ENCODE measurements at regions not wholly inside any gene's neighbourhood (a gene's known extent, or its start where the extent isn't known, plus 50 kb on each side); places are given as distances from the start of the nearest gene placed in this dataset.

DNA sequence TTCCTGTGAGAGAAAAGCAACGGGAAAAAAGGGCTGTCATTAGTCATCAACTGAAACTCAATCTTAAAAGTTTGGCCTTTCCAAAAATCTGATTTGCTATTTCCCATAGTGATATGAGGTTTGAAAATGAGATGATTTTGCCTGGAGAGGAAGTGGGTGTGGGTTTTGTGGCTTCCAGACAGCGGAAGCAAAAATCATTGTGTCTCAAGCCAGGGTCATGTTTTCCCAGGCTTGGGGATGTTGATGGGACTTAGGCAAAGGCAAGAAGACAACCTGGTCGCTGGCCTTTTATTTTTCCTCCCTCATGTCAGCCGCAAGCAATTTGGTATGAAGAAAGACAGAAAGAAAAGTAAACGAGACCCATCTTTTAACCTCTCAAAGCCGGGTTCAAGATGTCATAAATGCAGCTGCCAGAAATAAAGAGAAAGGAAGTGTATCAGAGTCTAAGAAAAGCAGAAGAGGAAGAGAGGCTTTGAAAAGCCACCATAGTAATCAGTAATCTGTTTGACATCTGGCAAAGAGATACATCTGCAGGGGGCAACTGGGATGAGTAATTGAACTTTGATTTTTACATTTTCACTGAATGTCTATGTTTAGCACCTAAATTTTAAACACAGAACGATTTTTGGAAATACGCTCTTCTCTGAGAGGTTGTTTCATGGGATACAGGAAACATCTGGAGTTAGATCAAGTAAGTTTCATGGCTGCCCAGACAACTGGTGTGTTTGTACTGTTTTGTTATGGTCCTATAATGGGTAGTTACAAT, 521.6 kb upstream of the SLIT2 start:
- no peaks in the 10 kb centered on the region for H3K36me3 ChIP-seq (ENCODE audit: insufficient read depth, low read length, poor library complexity, severe bottlenecking)
- DNase-seq (ENCODE audit: low spot score), result peak; percentile 24
- H3K4me1 ChIP-seq (ENCODE audit: insufficient read depth, low read length, poor library complexity, severe bottlenecking), result no peaks in the 10 kb centered on the region
- H3K4me3 ChIP-seq (ENCODE audit: low read depth, low read length, poor library complexity, severe bottlenecking), result no peak overlapping the region
- no peak for TF ChIP-seq EZH2 (IDR thresholded peaks at IDR 0.05; ENCODE audit: borderline replicate concordance, low read depth, low read length, poor library complexity, severe bottlenecking)
- no peak for TF ChIP-seq CTCF (conservative IDR thresholded peaks at IDR 0.05; ENCODE audit: low read depth, low read length)
- CTCF ChIA-PET, result no interaction called here
- BruUV-seq (replicated peaks), result no TSS peak
- no peaks in the 10 kb centered on the region for H3K27me3 ChIP-seq (replicated peaks; ENCODE audit: insufficient read depth, low read depth, low read length, poor library complexity)
- no peak overlapping the region for H3K27ac ChIP-seq (ENCODE audit: low read depth, low read length, poor library complexity, severe bottlenecking)
- intact Hi-C loops (cut with micrococcal nuclease; ENCODE audit: unreplicated experiment), result no loop called here
- no peaks in the 10 kb centered on the region for H3K9me3 ChIP-seq (ENCODE audit: low read depth, low read length, poor library complexity, severe bottlenecking)
- POLR2A ChIA-PET (ENCODE audit: low non-redundant PET), result no interaction called here

DNA sequence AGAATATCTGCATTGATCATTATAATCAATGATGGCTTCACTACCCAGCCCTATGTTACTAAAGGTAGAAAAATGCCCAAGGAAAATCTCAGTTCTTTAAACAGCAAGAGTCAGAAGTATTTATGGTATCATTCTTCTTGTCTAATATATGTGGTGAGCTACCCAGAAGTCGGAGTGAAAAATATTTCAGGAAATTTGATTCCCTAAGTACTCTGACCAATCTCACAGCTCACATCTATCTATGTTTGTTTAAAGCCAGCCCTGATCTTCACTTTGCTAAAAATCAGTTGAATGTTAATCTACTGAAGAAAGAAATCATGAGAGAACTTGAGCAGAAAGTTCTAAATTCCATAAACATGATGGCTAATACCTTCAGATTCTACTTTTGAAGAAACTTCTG, 522.9 kb upstream of the SLIT2 start:
- CTCF ChIA-PET, result no interaction called here
- BruUV-seq (replicated peaks), result no TSS peak
- no peak for DNase-seq (ENCODE audit: low spot score)

GRCh38 chr4:19727141-19727540, 524.6 kb upstream of the SLIT2 start:
- H3K36me3 ChIP-seq (ENCODE audit: insufficient read depth, low read length, poor library complexity, severe bottlenecking), result no peaks in the 10 kb centered on the region
- intact Hi-C loops (cut with micrococcal nuclease; ENCODE audit: unreplicated experiment), result no loop called here
- no TSS peak for BruUV-seq (replicated peaks)
- ChIA-PET CTCF (no interaction called here), POLR2A (ENCODE audit: low non-redundant PET) (no interaction called here)
- no peak for DNase-seq (ENCODE audit: low spot score)
- no peaks in the 10 kb centered on the region for H3K4me1 ChIP-seq (ENCODE audit: insufficient read depth, low read length, poor library complexity, severe bottlenecking)
- H3K9me3 ChIP-seq (ENCODE audit: low read depth, low read length, poor library complexity, severe bottlenecking), result no peaks in the 10 kb centered on the region
- no peak overlapping the region for H3K4me3 ChIP-seq (ENCODE audit: low read depth, low read length, poor library complexity, severe bottlenecking)
- H3K27ac ChIP-seq (ENCODE audit: low read depth, low read length, poor library complexity, severe bottlenecking), result no peak overlapping the region
- no peak for TF ChIP-seq EZH2 (IDR thresholded peaks at IDR 0.05; ENCODE audit: borderline replicate concordance, low read depth, low read length, poor library complexity, severe bottlenecking)
- no peaks in the 10 kb centered on the region for H3K27me3 ChIP-seq (replicated peaks; ENCODE audit: insufficient read depth, low read depth, low read length, poor library complexity)

More for the DNA sequence above, 522.9 kb upstream of the SLIT2 start:
- no peak overlapping the region for H3K4me3 ChIP-seq (ENCODE audit: low read depth, low read length, poor library complexity, severe bottlenecking)
- H3K27me3 ChIP-seq (replicated peaks; ENCODE audit: insufficient read depth, low read depth, low read length, poor library complexity), result no peaks in the 10 kb centered on the region
- H3K9me3 ChIP-seq (ENCODE audit: low read depth, low read length, poor library complexity, severe bottlenecking), result no peaks in the 10 kb centered on the region
- POLR2A ChIA-PET (ENCODE audit: low non-redundant PET), result no interaction called here
- TF ChIP-seq EZH2 (IDR thresholded peaks at IDR 0.05; ENCODE audit: borderline replicate concordance, low read depth, low read length, poor library complexity, severe bottlenecking) (no peak), CTCF (conservative IDR thresholded peaks at IDR 0.05; ENCODE audit: low read depth, low read length) (no peak)
- H3K27ac ChIP-seq (ENCODE audit: low read depth, low read length, poor library complexity, severe bottlenecking), result no peak overlapping the region
- intact Hi-C loops (cut with micrococcal nuclease; ENCODE audit: unreplicated experiment), result no loop called here
- no peaks in the 10 kb centered on the region for H3K4me1 ChIP-seq (ENCODE audit: insufficient read depth, low read length, poor library complexity, severe bottlenecking)
- H3K36me3 ChIP-seq (ENCODE audit: insufficient read depth, low read length, poor library complexity, severe bottlenecking), result no peaks in the 10 kb centered on the region

DNA sequence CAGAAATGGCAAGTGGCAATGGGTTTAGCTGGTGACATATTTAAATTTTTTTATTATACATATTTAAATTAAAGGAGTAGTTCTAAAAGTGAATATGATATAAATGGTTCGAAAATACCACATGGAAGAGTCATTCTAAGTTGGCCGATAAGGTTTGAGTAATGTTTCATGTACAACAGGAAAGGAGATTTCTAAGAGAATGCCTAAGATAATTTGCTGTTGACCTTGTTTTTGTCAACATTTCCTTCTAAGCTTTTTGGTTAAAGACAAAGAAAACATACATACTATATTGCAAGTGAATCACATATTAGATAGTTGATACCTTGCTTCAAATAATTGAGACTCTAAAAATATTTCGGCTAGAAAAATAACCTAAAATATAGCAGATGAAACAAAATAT, 526.6 kb upstream of the SLIT2 start:
- TF ChIP-seq EZH2 (IDR thresholded peaks at IDR 0.05; ENCODE audit: borderline replicate concordance, low read depth, low read length, poor library complexity, severe bottlenecking), result no peak
- H3K9me3 ChIP-seq (ENCODE audit: low read depth, low read length, poor library complexity, severe bottlenecking), result no peaks in the 10 kb centered on the region
- no peak overlapping the region for H3K4me3 ChIP-seq (ENCODE audit: low read depth, low read length, poor library complexity, severe bottlenecking)
- no peak overlapping the region for H3K27ac ChIP-seq (ENCODE audit: low read depth, low read length, poor library complexity, severe bottlenecking)
- no peaks in the 10 kb centered on the region for H3K27me3 ChIP-seq (replicated peaks; ENCODE audit: insufficient read depth, low read depth, low read length, poor library complexity)
- H3K4me1 ChIP-seq (ENCODE audit: insufficient read depth, low read length, poor library complexity, severe bottlenecking), result no peaks in the 10 kb centered on the region
- BruUV-seq (replicated peaks), result no TSS peak
- no peaks in the 10 kb centered on the region for H3K36me3 ChIP-seq (ENCODE audit: insufficient read depth, low read length, poor library complexity, severe bottlenecking)
- ChIA-PET POLR2A (ENCODE audit: low non-redundant PET) (no interaction called here), CTCF (no interaction called here)
- no peak for DNase-seq (ENCODE audit: low spot score)
- intact Hi-C loops (cut with micrococcal nuclease; ENCODE audit: unreplicated experiment), result no loop called here
